GM18907 (cell line): ENCODE measurements at regions not wholly inside any gene's neighbourhood (a gene's known extent, or its start where the extent isn't known, plus 50 kb on each side); places are given as distances from the start of the nearest gene placed in this dataset.

ENCODE experiments used
- ATAC-seq: cut with Tn5 transposase; IDR thresholded peaks from one replicate; pipeline ENCODE4 v1.9.1; 2021; ENCODE audit warnings: mild to moderate bottlenecking, moderate library complexity; ENCODE audit not compliant: unreplicated experiment

DNA sequence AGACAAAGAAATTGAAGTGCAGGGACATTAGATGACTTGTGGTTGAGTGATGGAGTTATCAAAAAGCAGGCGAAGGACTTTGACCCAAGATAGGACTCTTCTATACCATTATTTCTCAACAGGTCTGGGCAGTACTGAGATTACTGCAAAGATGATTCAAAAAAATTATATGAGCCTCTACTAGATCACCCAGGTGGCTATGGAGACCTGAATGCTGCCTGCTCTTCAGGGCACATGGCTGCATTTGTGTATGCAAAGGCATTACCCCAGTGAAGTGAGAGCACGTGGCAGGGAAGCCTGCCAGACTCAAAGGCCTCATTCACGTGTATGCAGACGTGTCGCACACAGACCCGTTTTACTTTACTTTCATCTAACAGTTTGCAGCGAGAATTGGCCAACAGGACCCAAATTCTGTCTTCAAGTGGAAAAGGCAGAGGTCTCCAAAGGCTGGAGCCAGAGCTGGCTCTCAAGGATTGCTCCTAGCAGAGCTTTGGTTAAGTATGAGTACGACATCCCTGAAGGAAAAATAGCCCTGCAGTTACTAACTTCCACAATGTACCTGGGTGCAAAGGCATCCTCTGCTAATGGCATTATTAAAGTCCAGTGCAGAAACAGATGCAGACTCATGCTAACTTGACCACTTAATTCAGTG is 113.8 kb upstream of the ARMC2 start:
- ATAC-seq, result no peak

DNA sequence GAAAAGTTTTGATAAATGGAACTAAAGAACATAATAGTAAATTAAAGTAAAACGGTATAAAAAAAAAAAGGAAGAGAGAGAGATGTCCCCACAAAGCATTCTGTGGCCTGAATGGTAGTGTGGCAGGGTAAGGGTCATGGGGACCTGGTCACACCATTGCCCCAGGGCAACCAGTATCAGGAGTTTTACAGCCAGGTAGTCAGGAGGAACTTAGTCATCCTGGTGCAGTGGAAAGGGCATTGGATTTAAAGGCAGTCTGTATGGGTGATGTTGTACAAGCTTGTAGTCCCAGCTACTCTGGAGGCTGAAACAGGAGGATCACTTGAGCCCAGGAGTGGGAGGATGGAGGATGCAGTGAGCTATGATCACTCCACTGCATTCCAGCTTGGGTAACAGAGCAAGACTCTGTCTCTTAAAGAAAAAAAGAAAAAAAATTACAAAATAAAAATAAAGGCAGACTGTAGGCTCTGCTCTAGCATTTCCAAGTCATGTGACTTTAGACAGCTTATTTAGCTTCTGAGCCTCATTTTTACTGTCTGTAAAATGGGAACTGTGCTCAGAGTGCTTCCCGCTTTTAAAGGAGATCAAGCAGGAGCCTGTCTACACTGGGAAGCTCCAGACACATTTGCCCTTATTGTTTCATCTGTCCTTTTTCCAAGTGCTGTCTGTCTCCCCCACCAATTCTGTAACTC is 112.8 kb upstream of the ARMC2 start:
- ATAC-seq, result no peak

DNA sequence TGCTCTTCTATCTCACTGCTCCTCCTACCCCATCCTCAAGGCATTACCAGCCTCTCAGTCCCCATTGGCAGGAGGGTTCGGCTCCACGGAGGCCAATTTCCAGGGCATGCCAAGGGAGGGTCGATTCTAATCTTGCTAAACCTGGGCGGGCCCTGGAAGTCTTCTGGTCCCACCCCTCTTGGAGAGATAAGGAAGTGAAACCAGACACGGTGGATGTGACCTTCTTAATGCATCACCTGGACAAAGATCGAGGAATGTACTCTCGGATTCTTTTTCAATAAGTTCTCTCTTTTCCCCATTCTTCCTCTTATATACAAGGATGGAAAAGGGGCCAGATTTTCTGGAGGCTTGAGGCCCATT is 112.2 kb upstream of the ARMC2 start:
- ATAC-seq, result no peak

DNA sequence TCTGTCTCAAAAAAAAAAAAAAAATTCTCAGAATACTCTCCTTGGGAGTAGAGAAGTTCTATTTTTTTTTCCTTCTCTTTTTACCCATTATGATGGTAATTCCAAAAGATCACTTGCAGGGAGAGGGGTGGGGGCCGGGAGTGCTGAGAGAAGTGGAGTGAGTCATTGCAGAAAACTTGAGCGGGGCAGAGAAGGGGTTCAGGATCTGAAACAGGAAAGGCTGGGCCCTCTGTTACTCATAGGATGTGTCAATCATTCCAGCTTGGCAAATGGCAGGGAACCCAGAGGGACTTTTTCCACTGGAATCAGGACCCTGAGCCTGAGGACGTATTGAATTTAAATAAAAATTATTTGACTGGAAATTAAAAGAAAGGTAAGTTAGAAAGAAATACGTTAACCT is 111.4 kb upstream of the ARMC2 start:
- ATAC-seq, result no peak

DNA sequence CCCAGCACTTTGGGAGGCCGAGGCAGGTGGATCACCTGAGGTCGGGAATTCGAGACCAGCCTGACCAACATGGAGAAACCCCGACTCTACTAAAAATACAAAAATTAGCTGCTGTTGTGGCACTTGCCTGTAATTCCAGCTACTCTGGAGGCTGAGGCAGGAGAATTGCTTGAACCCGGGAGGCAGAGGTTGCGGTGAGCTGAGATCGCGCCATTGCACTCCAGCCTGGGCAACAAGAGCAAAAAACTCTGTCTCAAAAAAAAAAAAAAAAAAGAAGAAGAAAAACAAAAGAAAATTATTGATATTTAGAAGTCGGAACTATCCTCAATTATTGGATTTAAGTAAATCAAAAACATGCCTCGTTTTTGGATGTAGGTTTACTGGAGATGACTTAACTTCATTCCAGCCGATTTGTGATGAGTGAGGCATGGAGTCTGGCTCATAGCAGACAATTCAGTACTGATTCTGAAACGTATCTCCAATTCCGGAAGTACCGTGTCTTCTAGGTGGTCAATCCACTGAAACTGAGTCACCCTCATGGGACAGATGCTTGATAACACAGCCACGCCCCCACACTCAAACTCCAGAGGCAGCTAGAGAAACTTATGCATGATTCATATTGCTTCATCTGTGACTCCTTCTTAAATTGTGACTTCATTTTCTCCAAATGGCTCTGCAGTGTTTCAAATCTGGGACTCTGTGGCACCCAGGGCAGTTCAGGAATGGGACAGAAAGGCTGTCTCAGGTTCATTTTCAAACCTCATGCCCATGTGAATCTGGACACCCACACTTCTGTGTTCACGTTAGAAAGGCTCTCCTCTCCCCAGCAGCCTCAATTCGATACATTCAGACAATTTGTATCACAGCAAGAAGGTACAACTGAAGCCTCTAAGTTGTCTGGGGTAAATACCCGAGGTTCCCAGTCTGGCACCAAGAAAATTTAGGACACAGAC is 110.4 kb upstream of the ARMC2 start:
- no peak for ATAC-seq

DNA sequence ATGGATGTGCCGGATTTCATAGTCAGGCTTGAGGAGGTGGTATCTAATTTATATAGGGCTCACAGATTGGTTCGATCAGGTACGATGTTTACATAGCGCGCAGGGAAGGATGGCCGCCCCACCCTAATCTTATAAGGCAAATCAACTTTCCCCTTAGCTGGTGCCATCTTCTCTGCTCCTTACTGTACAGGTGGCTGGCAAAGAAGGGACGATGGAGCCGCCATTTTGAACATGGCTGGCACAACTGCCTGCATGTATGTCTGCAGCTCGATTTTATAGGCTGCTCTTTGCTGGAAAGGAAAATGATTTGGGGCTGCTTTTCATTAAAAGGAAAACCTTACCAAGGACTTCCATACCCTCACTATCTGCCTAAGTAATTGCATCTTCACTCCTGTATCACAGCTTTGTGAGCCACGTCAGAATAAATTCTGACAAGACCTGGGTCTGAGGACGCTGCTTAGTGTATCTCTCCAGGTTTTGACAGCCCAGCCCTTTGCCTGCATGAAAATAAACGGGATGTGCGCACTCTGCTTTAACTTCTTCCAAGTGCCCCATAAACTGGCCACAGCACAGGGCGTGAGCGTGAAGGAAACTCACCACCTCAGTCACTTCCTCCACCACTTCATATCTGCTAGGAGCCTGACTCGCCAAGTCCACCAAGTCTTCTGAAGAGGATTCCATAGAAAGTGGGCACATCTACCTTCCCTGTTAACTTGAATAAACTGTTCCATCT is 109.4 kb upstream of the ARMC2 start:
- no peak for ATAC-seq

DNA sequence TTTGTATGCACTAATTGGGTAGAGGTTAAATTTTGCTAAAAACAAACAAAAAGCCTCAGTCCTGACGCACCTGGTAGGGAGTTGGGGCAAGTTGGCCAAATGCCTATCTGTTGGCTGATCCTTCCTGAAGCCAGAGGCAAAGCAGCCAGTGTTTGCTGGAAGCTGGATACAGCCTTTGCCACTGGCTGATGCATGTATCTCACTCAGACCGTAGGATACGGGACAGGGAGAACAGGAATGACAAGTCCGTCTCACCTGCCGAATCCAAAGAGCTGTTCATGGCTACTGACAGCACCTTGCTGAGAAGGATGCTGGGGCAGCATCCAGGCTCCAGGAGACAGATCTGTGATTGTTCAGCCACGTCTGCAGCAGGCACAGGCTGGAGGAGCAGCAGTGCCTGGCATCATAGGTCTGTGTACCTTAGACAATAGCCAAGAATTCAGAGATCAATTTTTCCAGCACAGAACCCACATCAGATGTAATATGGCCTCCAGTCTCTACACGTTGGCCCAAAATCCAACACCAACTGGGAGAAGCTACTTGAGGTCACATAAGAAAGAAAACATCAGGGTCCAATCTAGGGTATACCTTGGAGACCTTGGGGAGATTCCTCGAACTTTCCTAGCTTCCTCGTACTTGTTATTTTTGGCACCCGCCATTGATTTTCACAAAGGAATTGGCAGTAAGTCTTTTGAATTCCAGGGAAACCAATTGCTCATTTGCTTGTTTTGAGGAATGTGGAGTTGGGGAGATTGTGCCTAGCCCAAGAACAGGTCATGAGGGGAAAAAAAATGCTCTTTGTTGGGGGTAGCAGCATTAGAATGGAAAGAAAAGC is 108.5 kb upstream of the ARMC2 start:
- no peak for ATAC-seq

DNA sequence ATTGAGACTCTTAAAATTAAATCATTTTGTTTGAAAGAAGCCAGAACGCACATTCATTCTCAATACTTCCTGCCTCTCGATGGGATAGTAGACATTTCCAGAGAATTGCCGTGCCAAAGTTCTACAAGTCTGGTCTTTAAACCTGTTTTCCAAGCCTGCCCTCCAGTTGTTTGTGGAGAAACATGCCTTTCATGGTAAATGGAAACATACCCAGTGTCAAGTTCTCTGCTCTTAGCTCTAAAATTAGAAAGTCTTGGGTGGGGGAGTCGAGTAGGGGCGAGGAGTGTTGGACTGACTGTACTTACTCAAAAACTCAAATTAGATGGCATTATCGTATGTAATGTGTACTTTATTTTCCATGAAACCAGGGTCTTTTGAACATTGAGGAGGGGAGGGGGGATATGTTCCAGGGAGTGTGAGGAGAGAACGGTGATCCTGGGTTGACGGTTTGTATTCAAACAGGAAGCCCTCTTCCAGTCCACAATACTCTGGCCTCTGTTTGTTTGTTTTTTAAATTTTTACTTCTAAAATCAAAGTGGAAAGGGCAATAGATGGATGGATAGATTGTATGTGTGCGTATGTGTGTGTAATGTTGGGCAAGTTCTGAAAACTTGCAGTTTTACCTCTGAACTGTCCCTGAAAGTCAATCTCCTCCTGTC is 106.8 kb upstream of the ARMC2 start:
- ATAC-seq, result no peak

DNA sequence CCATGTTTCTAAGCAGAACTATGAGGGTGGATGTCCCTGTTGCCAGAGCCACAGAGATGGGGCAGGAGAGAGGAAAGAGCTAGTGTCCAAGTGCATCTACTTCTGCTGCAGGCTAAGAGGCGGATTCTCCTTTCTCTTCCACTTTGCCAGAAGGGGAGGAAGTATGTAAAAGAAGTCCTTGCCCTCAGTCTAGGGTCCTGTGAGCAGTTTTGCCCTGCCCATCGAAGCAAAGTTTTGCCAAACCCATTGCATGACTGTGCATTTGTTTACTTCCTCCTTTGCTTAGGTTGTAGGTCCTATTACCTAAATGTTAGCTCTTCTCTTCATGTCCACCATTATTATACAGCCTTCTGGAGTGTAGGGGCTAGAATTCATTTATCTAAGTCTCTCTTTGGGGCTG is 106.2 kb upstream of the ARMC2 start:
- no peak for ATAC-seq

DNA sequence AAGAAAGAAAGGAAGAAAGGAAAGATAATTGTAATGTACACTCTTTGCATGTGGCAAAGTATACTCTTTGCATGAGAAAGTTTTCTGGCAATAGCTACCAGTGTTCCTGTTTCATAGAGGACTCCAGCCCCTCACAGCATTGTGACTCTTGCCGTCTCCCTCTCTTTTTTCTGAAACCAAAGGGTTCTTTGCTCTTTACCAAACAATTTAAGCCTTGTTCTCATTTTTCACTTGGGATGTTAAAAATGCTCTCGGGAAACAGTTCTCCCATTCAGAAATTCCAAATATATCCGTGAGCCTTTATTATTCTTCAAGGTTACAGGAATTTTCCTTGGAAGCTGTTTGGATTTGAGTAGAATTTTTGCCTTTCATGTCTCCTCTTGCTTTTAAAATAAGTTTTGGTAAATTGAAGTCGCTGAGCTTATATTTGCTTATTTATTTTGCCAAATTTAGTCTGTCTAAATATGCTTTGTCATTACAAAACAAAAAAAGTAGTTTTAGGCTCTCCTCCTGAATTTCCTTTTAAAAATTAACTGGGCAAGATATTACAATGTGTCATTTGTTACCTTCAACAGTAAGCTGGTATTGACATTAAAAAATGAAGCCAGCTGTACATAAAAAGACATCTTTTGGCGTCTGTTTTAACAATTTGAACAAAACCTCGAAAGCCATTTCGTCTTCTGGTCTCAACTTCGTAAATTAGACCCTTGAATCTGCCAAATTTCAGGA is 103.8 kb upstream of the ARMC2 start:
- no peak for ATAC-seq

DNA sequence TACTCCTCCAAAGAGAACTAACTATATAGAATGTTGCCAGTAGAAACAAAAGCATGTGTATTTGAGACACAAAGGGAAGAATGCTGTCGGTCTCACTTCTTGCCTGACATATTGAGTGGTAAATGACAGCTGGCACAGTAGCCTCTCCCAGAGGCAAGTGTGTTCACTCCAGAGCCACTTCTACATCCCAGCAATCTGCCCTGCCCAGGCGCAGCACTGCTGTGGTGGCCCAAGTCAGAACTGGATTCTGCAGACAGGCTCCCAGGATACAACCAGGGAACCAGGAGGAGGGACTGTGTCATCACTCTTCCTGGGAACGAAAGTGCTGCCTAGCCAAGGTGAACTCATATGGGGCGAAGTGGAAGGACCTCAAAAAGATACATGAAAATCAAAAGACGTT is 103.2 kb upstream of the ARMC2 start:
- ATAC-seq, result no peak

DNA sequence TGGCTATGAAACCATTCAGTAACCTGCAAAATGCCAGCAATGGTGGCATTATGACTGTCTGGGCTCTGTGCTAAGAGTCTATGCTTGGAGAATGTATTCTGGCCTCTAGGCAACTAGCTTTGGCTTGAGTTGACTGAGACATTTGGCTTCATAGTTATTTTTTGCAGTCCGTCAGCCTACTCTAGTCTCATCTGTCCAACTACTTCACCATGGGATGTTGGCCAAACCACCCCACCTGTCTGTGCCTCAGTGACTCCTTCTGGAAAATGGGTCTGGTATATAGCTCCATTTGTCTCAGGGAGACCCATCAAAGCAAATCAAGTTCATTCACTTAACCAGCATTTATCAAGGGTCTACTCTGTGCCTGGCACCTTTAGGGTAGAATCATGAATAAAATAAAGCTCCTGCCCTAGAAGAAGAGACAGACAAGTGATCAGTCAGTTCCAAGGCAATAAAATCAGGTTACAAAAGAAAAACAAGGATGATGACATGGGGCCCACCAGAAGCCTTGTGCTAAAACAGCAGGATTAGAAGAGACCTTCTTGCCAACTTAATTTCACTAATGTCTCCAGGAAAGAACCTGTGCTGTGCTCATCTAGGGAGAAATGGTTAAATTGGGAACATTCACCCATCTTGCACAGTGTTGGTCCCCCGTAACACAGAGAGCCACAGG is 102.4 kb upstream of the ARMC2 start:
- no peak for ATAC-seq

DNA sequence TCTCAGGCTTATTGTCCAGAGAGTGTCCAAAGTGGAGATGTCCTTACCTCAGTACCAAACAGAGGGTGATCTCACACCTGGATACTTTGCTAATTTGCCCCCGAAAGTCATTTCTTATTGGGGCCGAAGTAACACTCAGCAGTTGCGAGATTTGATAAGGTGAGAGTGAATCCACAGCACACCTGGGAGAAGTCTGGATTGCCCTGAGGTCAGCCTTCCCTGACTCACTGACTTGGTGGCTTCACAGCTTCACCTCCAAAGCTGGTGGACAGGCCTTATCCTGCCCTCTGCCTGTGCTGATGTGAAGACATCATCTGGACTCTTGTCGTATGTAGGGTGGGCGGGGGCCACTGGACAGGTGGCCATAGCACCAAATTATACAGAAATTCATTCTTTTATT is 101.9 kb upstream of the ARMC2 start:
- ATAC-seq, result no peak

DNA sequence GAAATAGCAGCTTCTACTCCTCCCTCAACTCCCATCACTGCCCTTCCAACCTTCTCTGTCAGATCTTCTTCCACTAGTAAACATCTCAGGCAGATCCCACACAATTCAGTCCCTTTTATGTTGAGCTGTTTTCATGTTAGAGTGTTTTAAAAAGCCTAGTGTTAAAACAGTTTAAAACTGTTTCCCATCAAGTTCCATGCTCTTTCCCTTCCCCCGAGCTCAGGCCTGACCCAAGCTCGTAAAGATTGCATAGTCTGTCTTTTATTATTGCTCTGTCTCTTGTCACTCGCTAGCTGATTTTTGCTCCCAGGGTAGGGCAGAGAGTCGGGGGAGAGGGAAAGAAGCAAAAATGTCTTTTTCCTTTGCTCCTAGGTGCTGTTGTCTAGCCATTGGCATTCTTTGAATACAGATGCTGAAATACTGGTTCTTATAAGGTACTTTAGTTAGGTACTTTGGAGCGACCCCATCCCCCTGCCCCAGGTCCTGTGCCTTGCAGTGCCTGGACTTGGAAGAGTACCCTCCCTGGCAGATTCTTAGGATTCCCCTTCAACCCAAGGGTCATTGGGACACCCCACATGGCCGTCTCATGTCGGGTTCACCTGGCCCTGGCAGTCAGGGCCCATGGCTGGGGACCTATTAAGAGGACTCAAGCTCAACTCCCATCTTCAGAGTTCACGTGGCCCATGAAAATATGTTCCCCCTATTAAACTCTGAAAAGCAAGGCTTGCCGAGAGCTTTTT is 101.2 kb upstream of the ARMC2 start:
- ATAC-seq, result no peak

DNA sequence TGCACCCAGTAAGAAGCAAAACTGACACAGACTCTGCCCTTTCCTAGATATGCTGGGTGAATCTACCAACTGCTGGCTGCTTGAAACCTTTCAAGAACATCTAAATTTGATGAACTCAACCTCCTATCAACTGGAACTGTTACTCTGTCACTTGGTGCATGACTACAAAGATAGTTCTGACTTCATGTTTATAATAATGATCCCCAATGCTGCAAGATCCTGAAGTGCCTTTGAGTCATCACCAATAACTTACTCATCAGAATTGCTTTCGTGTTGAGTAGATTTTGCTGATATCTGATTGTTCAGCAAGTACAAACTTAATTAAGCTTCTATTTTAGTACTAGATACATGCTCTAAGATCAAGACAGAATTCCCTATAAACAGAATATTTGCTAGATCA is 100.2 kb upstream of the ARMC2 start:
- ATAC-seq, result no peak

DNA sequence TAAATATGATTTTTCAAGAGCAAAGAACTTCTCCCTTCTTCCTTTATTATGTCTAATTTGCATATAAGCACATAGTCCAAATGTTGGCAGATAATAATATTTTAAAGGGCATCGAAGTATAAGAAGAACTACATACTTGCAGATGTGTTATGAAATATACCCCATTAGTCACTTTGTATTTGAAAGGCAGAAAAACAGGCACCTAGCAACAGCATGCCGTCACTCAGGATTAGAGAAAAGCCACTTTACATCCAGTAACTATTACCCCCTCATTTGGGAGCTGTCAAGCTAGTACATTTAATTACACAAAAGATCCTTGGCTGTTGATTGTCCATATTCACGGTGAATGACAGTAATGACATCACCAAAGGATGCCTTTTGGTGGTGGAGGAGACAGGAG is 99.3 kb upstream of the ARMC2 start:
- ATAC-seq, result no peak

DNA sequence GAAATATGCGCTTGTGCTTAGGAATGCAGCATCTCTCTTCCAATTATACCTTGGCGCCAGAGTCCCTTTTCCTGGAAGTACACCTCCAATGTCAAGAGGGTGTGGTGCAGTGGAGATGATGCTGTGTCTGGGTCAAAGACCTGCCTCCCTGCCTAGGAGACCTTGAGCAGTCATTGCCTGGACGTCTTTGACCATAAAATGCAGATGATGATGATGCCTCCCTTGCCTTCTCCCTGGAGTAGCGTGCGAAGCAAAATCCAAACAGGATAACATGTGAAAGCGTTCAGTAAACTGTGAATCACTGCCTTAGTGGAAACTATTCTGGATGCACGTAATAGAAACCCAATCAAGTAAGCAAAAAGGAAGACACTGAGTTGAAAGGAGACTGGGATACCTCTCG is 97.4 kb upstream of the ARMC2 start:
- no peak for ATAC-seq

DNA sequence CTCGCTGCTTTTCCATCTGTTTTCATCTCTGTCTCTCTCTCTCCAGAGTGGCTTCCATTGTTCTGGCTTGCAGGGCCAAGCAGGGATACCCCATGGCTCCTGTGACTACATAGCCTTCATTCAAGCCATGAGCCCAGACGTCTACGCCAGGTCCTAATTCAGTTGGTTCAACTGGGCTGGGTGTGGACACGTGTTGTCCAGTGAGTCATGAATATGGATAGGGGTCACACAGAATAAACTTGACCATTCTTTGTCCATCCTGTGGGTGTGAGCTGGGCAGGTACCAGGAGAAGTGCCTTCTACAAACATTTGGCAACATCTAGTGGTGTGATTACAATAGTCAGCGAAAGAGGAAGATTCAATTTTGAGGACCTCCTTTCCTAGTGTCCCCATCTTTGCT is 96.9 kb upstream of the ARMC2 start:
- no peak for ATAC-seq
